DMS153 (cell line): ENCODE measurements at regions not wholly inside any gene's neighbourhood (a gene's known extent, or its start where the extent isn't known, plus 50 kb on each side); places are given as distances from the start of the nearest gene placed in this dataset.
"Not testable (repeated sequence)": the region's sequence is repeated elsewhere in the genome, so short reads cannot be mapped to it uniquely, and the experiment has no call there.

Experiments
- DNase-seq: peaks from one replicate; lab custom pipeline; 2025; lab: John Stamatoyannopoulos, UW

GRCh38 chr15:38128341-38128781, 124.3 kb upstream of the SPRED1 start:
- DNase-seq: no peak

DNA sequence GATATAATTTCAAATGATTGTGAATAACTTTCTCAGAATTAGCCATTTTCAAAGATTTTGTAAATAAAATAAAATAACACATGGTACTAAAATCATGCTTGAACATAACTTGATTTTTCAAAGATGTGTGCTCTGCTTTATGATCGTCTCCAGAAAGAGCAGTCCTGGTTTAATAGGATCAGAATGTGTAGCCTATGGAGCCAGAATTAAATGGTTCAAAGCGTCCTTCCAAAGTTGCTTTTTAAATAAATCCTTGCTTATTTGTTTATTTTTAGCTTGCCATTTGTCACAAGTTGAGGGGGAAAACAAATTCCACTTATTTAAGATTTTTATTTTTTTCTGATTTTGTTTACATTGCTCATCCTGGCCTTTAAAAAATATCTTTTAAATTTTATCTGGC, 123.7 kb upstream of the SPRED1 start:
- DNase-seq: no peak

- DNase-seq: no peak
Observed at GRCh38 chr15:38129531-38130204, 123.0 kb upstream of the SPRED1 start.

DNA sequence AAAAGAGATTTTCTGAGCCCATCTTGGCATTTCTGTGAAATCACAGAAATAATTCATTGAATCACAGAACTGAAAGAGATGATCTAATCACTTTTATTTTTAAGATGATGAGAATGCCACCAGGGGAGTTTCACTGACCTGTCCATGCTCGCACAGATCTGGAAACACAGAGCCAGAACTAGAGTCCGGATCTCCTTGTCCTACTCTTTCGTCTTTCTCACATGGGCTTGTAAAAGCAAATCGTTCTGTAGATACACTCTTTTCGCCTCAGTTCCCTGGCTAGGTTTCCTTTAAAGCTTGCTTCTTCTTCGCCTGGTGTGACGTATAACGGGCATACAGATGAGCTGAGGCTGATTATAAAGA, 122.5 kb upstream of the SPRED1 start:
- no peak for DNase-seq

GRCh38 chr15:38130740-38131498, 121.7 kb upstream of the SPRED1 start:
- no peak for DNase-seq

GRCh38 chr15:38134252-38134651, 118.4 kb upstream of the SPRED1 start:
- no peak for DNase-seq

- DNase-seq: not testable (repeated sequence)
Observed at GRCh38 chr15:38142195-38142594, 110.4 kb upstream of the SPRED1 start.

GRCh38 chr15:38144921-38145320, 107.7 kb upstream of the SPRED1 start:
- no peak for DNase-seq

GRCh38 chr15:38145651-38146111, 107.0 kb upstream of the SPRED1 start:
- DNase-seq: no peak

DNA sequence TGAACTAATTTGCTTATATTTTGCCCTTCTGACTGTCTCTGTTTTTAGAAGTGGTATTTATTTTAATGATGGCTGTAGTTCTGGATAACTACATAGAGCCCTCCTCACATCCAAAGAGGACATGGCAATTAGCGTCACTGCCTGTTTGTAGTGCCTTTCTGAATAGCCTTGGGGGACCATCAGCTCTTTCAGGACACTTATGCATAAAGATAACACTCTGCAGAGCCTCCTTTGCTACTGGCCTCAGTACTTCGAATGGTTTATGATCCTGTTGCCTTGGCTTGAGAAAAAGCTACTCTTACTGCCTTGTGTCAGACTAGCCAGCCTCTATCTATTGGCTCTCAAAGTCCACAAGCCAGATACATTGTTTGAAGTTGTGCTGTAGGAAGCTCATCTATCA, 105.4 kb upstream of the SPRED1 start:
- no peak for DNase-seq

DNA sequence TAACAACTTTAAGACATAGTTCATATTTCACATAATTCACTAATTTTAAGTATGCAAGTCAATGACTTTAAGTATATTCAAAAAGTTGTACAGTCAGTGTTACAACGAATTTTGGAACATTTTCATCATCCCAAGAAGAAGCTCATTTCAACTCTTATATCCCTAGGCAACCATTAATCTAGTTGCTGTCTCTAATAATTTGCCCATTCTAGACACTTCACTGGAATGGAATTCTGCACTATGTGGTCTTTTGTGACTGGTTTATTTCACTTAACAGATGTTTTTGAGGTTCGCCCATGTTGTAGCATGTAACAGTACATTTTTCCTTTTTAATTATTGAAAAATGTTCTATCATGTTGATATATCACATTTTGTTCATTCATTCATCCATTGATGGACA, 104.2 kb upstream of the SPRED1 start:
- DNase-seq: no peak

DNA sequence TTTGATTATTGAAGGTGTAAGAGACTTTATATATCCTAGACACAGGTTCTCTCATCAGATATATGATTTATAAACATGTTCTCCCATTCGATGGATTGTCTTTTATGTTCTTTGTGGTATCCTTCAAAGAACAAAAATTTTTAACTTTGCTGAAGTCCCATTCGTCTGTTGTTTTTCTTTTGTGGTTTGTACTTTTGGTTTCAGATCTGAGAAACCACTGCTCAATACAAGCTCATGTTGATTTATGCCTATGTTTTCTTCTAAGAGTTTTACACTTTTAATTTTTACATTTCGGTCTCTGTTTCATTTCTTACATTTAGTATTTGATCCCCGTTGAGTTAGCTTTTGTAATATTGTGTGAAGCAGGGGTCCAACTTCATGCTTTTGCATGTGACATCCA, 103.3 kb upstream of the SPRED1 start:
- no peak for DNase-seq

GRCh38 chr15:38150148-38150547, 102.5 kb upstream of the SPRED1 start:
- DNase-seq: no peak

GRCh38 chr15:38150794-38151193, 101.8 kb upstream of the SPRED1 start:
- no peak for DNase-seq

GRCh38 chr15:38153781-38154180, 98.9 kb upstream of the SPRED1 start:
- no peak for DNase-seq

DNA sequence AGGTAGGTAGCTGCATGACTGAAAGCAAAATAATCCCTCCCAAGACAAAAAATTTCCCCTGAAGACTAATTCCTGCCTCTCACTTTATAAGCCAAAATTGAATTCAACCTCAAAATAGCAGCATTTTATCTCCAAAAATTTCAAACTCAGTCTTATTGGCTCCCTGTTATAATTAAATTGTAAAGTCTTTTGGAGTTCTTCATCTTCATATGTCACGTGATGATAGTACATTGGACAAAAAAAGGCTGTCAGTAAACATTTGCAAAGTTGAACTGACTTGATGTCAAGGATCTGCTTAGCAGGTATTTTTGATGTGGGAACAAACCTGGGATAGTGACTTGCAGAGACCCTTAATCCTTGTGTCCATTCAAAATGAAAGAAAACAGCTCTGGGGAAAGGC, 98.4 kb upstream of the SPRED1 start:
- DNase-seq: no peak

DNA sequence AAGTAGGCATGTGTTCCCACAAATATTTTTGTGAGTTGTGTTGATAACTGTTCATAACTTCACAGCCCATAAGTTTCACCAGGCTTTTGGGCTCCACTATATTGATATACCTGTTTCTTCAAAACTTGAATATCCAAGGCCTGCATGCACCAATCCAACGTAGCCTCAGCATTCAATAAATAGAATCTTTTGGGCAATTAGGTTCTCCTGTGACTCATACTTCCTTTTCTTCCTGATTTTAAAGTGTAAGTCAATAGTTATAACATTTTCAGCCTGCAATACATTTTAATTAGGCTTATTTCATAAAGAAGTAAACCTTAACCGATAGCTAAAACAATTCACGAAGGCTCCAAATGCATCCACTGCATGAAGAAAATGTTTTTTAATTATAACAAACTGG, 97.8 kb upstream of the SPRED1 start:
- no peak for DNase-seq

DNA sequence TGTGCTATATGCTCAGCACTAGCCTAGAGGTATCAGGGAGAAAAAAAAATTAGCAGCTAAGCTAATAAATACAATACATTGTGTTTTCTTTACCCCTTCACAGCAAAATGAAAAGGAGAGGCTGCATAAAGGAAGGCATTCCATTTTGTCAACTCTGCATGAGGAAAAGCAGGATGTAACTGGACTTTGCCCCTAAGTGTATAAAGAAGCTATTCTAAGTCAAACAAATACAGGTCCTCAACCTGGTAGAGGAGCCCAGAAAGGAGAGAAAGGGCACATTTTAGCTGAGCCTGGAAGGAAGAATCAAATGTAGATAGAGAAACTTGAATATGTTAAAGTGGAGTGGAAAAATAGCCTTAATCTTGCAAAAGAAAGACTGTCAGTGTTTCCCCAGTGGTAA, 89.0 kb upstream of the SPRED1 start:
- no peak for DNase-seq

DNA sequence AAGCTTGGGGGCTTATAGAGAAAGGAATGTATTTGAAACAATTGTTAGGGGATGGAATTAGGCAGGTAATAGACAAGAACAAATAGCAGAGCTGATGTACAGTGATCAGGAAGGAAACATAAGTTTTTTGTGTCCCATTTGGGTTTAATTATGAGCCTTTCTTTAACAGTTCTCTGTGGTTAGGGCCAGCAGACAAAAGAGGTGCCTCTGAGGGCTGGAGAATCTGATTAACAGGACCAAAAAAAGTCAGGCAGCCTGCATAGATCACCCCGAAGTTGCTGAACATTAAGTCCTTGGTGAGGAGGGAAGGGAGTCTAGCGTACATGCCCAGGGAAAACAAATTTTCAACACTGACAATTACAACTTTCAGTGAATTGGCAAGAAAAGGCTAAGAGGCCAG, 88.6 kb upstream of the SPRED1 start:
- DNase-seq: no peak

GRCh38 chr15:38164507-38164906, 88.1 kb upstream of the SPRED1 start:
- no peak for DNase-seq

GRCh38 chr15:38168467-38169070, 84.1 kb upstream of the SPRED1 start:
- DNase-seq: no peak

- no peak for DNase-seq
Observed at GRCh38 chr15:38171973-38172372, 80.7 kb upstream of the SPRED1 start.

DNA sequence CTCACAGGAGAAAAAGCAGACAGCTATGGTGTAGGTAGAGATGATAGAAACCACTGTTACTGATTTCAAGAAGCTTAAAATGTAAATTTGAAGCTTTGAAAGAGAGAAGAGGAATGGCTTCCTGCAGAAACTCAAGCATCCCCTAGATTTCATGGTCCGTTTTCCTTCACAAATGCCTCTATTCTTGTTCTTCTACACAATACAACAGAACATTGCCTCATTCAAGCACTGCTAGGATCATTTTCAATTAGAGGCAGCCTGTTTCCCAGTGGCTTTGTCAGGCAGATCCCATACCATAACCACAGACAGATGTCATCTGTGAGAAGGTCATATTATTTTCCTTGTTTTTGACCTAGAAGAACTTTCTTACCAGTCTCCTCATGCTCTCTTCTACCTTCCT, 77.9 kb upstream of the SPRED1 start:
- DNase-seq: no peak
